ENCODE measurements at regions not wholly inside any gene's neighbourhood (a gene's known extent, or its start where the extent isn't known, plus 50 kb on each side); places are given as distances from the start of the nearest gene placed in this dataset.

DNA sequence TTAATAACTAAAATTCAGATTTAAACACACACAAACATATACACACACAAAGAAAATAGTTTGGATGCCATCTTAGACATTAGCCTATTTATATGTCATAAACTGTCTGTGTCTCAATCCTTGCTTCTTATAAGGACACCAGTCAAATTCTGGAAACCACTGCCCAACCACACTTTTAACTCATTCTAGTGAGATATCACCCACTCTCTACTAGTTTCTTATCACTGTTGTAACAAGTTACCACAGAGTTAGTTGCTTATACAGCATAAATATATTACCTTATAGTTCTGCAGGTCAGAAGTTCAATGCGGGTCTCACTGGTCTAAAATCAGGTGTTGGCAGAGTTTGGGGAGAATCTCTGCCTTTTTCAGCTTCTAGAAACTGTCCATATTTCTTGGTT, 239.1 kb downstream of the MTX2 start:
- no peak for DNase-seq

DNA sequence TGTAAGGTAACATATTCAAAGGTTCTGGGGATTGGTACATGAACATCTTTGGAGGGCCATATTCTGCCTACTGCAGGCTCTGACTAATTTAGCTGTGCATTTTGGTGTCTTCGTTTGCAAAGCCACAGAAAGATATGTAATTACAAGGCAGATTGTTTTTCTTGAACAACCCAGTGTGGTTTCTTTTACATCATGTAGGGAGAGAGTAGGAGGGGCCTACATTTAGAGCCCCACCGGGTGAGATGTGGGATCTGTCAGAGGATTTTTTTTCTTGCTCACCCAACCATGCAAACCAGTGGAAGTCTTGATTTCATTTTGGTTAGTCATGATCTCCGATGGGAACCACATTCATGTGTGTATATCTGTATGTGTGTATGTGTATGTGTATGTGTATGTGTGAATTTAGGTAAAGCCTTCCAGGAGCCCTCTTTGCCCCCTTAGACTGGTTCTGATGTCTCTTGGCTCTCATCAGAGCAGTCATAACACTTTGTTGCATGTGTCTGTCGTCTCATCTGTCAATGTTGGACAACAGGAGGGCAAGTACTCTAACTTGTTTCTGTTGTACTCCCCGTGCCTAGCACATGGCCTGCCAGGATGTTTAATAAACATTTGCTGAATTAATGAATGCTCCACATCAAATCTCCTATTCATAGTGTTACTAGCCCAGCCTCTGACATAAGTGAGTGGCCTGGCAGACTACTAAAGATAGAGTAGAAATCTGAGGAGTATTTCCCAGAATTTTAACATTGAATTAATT, 239.9 kb downstream of the MTX2 start:
- DNase-seq: peak; percentile 48

DNA sequence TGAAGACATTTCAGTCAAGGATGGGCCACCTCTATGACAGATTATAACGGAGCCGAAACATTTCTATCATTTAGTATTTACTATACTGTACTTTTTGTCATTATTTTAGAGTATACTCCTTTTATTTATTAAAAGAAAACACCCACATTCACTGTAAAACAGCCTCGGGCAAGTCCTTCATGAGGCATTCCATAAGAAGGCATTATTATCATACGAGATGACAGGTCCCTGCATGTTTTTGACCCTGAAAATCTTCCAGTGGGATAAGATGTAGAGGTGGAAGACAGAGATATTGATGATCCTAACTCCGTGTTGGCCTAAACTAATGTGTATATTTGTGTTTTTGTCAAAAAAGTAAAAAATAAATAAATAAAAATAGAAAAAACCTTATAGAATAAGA, 245.0 kb downstream of the MTX2 start:
- DNase-seq: no peak

DNA sequence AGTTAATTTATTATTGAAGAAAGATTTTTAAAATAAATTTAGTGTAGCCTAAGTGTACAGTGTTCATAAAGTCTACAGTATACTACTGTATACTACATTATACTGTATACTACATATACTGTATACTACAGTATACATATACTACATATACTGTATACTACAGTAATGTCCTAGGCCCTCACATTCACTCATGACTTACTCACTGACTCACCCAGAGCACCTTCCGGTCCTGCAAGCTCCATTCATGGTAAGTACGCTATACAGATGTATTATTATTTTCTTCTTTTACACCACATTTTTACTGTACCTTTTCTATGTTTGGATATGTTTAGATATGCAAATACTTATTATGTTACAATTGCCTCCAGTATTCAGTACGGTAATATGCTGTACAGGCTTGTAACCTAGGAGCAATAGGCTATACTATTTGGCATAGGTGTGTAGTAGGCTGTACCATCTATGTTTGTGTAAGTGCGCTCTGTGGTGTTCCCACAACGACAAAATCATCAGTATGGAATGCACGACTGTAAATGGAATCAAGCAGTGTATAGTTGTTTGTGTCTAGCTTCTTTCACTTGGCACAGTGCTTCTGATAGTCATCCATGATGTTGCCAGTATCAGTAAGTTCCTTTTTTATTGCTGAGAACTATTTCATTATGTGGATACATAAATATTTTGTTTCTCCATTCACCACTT, 245.7 kb downstream of the MTX2 start:
- no peak for DNase-seq

DNA sequence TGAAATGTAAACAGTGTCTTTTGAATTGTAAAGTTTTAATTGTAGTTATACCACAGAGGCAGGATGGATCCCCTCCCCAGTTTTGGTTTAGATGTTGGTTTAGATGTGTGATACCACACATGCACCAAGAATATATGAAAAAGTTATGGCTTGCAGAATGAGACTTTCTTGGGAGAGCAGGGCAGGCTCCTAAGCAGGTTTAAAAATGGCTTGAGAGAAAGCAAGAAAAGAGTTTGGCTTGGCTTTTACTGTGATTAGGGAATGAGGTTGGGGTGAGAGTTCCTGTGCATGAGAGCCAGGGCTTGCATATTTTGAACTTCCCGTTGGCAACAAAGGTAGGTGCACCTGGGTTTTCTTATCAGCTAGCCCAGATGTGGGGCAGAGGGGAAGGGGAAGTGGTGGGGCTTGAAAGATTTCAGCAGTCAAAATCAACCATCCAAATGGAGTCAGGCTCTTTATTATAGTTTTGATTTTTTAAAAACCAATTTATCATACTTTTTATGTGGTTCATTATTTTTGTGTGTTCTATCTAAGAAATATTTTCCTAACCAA, 246.9 kb downstream of the MTX2 start:
- no peak for DNase-seq

DNA sequence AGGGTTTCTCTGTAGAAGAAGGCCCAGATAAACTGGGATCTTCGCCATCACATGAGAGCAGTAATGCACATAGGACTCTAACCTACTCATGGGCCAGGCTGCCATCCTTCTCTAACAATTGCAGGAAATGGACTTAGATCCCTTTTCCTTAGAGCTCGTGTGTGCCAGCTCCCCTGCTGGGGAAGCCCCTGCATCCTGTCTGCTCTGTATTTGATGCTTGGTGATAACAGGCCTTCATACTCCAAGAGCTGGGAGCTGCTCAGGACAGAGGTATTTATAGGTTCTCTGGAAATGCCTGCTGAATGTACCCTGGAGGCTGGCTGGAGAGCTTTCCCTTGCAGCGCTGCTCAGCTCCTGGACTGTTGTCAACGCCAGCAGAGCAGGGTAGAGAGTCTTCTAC, 249.6 kb downstream of the MTX2 start:
- DNase-seq: no peak

DNA sequence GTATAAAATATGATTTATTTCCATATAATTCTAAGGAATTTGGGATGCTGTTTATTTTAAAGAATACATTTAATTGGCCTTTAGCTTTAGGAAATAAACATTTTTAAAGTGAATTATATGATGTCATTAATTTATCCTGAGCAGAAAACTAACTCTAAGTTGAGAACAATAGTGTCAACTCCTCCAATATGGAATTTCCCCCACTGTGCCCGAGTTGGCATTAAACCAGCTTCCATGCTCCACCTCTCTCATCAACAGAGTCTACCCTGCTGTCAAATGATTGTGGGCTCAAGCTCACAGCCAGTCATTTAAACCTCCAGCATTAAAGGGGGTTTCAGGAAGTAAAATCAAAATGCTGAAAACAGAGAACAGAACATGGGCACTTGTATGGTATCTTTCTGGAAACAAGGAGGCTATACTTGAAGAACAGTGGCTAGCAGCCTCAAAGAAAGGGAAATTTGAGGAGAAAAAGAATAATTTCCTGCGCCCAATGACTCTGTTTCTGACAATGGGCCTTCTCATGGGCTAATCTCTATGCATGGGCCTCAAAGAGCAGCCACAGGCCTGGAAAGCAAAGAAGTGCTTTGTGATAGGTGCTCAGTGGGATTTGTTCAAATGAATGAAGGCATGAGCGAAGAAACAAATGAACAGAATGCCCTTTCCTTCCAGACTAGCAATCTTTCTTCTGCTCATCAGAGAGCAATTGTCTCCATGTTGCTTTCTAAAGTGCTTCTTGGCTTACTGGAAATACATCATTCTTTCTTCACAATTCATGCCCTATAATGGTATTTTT, 252.8 kb downstream of the MTX2 start:
- no peak for DNase-seq

DNA sequence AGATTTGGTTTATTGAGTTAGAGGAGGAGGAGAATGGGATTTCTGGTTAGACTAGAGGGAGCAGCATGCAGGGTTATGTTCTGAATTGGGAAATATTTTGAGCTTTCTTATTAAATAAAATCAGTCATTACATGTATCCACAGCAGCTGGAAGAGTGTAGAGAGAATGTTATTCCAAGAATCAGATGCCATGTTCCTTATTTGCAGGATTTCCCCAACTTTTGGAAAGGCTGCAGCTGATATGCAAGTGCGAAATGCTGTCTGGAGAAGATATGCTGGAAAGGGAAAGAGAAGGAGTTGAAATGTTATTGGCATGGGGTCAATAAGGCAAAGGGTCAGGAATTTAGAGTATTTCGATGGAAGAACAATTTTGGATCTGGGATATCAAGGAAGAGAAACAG, 255.8 kb downstream of the MTX2 start:
- DNase-seq: no peak

DNA sequence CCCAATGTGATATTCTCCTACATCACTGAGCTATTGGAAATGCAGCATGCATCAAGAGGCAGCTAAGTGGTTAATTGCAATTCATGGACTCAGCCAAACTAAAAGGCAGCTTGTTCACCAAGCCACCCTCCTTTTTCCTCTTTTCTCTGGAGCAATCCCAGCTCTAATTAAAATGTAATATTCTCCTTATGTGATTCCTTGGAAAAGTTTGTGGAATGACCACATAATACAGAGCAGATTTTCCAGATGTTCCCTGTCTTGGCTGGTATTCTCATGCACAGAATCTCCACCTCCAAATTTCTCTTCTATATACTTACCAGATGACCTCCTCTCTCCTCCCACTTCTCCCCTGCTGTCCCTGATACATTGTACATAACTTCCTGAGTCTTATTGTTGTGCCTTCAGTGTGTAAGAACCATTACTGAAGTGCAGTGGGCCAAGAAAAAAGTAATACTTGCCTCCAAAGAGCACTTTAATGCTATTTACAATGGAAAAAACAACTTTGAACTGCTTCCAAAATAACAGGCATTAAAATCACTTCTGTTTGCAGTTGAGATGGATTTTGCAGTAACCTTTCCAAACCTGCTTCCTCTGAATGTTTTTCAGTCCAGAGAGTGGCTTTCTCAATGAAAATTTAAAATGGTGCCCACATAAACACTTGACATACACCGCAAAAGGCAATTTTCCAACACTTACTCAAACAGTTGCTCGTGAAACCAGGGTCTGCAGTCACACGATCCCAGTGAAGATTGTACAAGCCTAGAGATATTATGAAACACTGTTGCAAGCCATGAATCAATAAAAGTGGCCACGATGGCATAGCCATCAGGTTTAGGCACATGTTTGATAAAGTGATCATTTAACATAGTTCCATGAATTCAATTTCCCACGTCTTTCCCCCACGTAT, 258.0 kb downstream of the MTX2 start:
- no peak for DNase-seq

DNA sequence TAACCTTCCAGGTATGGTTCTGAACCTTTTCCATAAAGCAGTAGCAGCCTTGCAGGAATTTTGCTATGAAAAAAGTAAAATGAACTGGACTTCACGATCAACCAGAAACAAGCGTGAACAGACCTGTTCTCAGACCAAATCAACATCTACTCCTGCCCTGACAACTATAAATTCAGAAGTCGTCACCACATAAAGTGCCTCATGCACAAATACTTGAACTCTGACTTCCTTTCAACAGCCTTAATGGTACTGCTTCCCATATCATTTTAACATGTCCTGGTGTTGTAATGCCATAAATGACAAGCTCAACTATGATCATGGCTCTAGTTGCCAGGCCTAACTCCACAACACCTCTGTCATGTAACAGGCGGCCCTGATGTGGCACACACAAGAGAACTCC, 262.4 kb downstream of the MTX2 start:
- no peak for DNase-seq

DNA sequence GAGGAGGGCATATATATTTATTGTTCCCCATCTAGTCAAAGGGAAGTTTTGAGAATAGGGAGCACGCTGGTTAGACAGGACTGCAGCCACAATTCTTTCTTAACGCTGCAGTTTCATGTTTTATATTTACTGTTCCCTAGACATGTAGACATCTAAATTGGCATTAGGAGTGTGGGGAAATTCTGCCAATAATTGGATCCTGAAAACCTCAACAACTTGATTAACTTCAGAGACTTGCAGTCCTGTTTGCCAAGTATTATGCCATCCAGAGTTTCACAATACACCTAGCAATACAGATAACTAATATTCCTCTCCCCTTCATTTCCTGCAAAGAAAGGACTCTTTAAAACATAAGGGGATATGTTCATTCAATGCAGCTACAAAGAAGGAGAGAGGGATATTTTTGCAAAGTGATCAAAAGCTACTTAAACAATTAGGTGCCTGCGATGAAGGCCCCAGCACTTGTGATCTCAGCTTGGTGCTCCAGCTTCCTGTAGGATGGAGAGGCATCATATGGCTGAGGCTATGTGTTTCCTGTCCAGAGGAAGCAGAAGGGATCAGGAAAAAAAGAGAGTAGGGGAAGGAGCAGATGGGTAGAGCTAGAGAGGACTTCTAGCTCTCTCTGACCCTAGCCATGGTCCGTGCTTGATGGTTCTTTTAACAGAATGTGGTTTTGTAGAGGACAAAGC, 264.4 kb downstream of the MTX2 start:
- no peak for DNase-seq

DNA sequence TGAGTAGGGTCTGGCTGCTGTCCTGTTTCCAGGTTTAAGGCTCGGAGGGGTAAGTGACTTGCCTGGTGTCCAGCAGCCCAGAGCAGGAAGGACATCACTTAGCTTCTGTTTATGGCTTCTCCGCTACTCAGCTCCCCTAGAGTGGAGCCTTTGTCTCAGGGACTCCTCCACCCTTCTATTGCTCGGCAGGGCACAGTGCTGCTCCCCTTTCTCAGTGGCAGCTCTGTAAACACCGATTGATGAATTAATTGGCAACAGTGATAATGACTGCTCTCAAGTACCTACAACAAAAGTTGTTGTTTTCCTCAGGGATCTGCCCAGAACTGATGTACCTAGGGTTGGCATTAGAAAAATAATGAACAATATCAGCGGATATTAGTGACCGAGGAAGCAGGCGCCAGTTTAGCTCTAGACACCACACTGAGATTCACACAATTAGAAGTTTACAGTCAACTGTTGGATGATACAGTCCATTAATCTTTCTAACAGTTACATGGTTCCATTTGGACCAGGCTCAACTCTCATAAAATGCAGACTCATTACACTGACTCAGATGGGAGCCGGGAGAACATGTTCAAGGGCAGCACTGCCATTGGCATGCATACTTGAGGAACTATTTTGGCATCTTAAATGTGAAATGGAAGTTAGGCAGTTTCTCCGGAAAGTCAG, 265.7 kb downstream of the MTX2 start:
- no peak for DNase-seq

DNA sequence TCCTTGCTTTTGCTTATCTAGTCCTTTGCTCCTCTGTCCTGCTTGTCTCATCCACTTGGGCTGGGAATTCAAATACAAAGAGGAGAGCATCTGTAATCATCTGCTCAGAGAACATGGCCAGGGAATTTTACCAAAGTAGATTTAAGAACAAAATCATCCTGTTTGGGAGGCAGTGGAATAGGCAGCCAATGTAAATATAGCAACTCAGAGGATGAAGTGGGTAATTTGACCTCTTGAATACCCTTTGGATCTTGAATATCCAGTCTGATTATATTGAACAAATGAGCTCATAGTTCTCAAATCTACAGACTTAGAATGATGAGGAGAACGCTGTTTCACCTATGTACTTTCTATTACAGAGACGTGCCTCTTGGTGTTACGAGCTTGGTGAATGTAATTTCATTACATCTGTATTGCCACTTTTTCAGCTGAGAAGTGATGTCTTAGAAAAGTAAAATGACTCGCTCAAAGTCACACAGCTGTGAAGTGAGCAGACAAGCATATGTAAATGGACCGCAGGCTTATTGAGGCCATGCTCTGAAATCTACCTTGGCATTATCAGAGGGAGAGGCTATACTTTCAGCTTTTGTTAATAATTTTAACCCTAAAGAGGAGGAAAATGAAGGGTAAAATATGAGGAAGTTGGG, 266.3 kb downstream of the MTX2 start:
- DNase-seq: no peak

DNA sequence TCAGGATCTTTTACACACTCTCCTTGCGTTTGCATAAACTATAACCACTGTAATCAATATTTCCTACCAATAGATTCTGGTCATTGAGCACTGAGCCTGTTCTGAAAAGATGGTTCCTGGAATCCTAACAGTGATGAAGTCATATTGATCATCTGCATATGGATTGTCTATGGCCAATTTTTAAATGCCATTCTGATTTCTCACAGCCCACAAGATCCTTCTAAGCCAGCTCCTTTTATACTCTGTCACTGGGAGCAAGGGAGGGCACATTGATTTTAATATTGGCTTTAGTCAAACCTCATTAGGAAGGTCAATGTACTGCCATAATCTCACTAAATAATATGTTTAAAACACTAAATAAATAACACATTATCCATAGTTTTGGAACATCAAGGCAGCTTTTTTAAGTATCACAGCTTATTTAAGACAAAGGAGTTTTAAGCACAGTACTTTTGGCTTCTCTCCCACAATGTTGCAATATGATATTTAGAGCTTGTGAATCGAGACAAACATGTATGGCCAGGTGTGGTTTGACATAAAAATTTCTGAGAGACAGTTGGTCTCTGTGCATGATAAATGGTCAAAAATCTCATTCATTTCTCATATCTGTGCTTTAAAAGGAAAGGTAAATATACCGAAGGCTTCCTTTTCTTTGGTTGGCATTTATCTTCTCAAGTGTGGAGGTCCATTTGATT, 267.3 kb downstream of the MTX2 start:
- DNase-seq: no peak

DNA sequence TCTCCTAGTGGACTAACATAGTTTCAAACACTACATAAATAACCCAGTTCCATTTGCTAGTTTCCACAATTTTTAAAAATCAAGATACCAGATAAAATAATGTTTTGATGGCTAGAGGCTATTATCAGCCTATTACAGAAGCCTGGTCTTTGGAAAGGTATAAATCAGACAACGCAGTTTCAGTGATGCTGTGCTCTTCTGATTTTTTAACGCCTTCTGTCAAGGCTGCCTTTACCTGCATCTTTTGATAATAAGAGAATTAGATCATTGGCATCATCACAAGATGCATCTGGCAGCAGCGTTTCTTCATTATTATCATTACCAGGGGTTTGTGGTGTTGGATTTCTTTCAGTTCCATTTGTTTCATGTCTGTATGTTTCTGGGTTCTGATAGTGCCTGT, 268.7 kb downstream of the MTX2 start:
- DNase-seq: no peak

DNA sequence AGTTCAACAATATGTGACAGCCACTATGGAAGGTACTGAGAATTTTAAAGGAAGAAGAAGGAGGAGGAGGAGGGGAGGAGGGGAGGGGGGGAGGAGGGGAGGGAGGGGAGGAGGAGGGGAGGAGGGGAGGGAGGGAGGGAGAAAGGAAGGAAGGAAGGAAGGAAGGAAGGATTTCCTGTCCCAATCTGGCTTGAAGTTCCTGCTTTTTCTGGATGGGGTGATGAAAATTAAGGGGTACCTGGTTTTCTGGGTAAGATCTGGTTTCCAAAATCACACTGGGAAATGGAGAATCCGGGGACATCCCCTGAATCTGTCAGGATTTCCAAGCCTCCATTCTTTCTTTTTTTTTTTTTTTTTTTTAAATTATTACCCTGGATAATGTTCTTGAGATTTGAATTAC, 271.8 kb downstream of the MTX2 start:
- DNase-seq: no peak

DNA sequence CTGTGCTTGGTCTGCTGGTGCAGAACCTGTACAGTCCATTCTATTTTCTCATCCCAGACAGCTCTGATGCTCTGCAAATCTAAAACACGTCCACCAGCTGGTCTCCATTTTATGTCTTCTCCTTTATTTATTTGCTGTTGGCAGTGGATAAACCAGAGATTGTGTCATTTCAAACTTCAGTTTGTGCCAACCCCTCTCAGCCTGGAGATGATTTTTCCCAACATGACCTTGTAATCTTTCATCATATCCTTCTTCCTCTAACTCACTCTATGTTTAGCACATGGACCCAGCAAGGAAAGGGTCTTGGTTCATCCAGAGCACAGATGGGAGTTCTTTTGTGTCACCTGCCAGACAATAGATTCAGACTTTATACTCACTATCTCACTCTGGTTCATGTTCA, 273.2 kb downstream of the MTX2 start:
- DNase-seq: no peak

DNA sequence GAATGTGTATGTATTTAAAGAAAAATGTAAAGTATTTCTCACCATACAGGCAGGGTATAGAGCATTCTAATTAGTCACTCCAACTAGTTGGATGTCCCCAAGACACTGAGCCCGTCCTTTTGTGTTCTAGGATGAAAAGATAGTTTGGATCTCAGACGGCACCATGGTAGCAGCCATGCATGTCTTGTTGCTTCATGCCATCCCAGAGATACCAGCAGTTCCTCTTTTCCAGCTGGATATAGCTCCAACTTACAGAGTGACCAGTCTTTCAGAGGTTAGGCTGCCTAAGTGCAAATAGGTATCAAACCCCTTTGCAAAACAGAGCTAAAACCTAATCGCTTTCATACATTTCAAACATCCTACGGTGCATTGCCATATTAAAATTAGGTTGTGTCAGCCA, 275.3 kb downstream of the MTX2 start:
- DNase-seq: no peak

DNA sequence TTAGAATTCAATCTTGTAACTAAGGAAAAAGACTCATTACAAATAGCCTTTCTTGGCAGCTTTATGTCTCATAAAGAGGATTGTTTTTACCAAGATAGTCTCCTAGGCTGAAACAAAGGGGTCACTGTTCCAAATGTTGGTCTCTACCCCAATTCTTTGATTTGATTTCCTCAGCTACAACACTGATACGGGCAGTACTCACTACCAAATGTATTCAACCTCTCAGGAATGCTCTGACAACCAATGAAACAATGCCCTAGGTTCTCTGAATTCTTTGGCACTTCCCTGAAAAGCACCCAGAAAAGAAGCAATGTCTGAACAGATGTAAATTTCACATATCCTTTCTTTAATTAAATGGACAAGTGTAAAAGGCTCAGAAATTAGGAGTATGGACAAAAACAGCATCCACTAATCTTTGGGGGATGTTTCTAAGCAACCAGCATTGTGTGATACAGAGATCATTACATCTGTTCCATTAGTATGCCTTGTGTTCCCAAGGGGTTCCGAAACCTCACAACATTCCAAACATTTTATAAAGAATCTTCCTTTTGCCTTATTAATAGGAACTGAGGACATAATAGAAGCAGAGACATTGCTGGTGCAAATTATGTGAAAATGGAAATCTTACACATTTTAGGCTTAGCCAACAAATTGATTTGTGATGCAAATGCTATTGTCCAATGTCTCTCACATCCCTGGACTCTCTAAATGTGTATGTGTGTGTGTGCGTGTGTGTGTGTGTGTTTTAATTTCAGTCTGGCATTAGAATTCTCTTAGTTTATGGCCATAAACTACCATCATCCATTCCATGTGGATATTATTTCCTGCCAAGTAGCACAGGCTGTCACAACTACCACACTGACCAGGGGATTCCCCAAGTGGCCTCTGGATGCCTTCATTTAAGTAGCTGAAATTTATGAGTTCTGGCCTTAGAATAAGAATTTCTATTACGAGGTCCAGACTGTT, 276.0 kb downstream of the MTX2 start:
- DNase-seq: no peak
